GM21786 (cell line): ENCODE measurements at regions not wholly inside any gene's neighbourhood (a gene's known extent, or its start where the extent isn't known, plus 50 kb on each side); places are given as distances from the start of the nearest gene placed in this dataset.

Experiments used
- ATAC-seq: cut with Tn5 transposase; IDR thresholded peaks from one replicate; pipeline ENCODE4 v1.9.1; 2021; ENCODE audit not compliant: unreplicated experiment

GRCh38 chr1:195462152-195462551 is 1146.1 kb downstream of the KCNT2 start:
- no peak for ATAC-seq

DNA sequence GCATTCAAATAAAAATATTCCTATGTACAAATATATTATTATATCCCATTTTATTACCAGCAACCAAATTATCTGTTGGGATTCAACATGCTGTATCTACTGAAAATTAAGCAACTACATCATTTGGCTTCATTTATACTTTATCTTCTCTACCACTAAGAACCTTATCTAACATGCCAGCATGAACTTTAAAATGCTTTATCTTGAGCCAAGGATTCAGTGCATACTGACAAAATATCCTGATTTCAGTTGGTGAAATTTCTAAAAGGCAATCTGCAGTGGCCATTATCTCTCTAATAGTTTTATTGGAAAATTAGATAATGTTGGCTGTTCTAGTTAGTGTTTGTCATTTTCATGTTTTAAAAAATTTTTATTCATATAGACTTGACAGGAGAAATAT is 1149.9 kb downstream of the KCNT2 start:
- no peak for ATAC-seq

- no peak for ATAC-seq
These were observed 1157.4 kb downstream of the KCNT2 start for GRCh38 chr1:195450794-195451193.

GRCh38 chr1:195439661-195440060 is 1168.6 kb downstream of the KCNT2 start:
- no peak for ATAC-seq

- no peak for ATAC-seq
These were observed 1173.6 kb downstream of the KCNT2 start for GRCh38 chr1:195434566-195435203.

DNA sequence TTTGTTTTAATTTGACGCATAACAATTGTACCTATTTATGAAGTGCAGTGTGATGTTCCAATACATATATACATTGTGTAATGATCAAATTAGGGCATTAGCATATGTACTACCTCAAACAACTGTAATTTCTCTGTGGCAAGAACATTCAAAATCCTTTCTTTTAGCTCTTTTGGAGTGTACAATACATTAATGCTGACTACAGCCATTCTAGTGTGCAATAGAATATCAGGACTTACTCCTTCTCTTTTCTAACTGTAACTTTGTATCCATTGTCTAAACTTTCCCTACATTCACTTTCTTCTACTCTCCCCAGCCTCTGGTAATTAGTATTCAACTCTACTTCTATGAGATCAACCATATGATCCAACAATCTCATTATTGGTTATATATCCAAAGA is 1177.4 kb downstream of the KCNT2 start:
- ATAC-seq = no peak

DNA sequence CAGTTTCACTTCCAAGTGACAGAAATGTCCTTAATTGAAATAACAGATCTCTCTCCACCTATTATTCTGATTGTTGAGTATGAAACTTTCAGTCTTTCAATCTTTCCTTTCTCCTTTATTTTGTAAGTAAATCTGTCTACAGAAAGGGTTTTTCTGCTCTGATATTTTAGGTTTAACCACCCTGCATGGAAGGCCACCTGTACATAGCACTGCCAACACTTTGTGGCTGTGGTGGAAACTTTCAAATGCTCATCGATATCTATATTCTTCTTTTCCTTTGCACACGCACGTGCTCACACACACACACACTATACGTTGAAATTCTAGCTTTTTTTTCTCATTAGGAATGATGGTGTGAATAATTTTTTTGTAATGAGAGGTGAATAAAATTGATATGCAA is 1179.3 kb downstream of the KCNT2 start:
- no peak for ATAC-seq

DNA sequence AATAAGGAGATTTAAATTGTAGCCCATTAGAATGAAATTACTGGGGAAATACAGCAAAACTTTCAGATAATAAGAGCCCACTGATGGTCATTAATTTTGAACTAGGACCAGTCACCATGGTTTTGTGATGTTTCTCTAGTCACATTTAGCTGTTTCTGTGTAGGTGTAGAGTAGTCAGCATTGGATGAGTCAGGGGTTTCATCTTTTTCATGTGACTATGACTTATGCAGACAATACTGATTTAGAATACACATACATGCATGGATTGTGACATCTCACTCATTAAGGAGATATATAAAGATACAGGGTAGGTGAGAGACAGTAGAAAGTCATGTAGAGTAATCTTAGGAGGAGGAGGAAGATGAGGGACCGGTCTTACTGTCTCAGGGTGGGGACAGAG is 1192.7 kb downstream of the KCNT2 start:
- ATAC-seq = no peak

DNA sequence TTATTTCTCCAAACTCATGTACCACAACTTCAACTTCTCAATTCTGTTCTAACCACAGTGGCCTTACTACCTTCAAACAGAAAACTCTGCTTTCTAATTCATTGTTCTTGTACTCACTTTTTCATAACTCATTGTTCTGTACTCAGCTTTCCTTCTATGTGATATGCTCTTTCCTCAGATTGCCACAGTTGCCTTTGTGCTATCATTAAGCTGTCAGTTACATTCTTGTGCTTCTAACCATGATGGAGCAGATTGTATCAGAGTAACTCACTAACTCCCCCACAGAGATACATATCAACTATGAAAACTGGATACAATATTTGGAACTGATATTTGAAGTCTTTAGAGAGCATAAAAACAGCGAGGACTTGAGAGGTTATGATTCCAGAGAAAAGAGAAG is 1213.7 kb downstream of the KCNT2 start:
- no peak for ATAC-seq

GRCh38 chr1:195376190-195376589 is 1232.0 kb downstream of the KCNT2 start:
- peak; percentile 43 for ATAC-seq

DNA sequence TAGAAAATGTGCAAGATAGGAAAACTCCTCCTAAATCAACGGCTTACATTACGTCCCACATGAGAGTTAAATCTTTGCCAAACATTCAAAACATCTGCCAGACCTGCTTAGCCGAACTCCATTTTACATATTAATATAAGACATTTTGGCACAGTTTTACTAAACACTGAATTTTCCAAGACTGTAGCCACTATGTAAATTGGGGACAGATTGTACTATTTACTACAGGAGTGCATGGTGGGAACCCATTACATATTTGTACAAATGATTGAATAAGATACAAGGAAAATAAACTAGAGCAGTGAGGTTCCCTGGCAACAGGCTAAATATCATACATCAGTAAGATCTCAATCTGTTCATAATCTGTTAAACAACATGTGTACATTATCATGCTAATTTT is 1234.4 kb downstream of the KCNT2 start:
- no peak for ATAC-seq

GRCh38 chr1:195345149-195345548 is 1263.1 kb downstream of the KCNT2 start:
- no peak for ATAC-seq

DNA sequence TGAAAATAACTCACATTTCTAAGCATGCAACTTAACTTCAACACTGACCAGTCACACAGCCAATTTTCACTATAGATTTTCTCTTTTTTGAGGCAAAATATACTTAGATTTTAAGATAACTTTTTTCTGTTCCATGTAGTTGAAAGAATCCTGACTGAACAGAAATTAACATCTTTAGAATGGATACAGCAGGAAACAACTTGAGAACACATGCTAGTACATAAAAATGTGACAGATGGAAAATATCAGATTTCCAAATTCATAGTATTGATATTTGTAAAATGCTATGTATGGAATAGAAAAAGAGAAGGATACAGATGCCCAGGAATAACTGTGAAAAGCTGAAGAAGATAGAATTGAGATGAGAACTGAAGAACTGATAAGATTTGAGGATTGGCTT is 1270.6 kb downstream of the KCNT2 start:
- ATAC-seq = no peak

GRCh38 chr1:195336812-195337211 is 1271.4 kb downstream of the KCNT2 start:
- ATAC-seq = no peak

GRCh38 chr1:195335541-195335940 is 1272.7 kb downstream of the KCNT2 start:
- no peak for ATAC-seq

DNA sequence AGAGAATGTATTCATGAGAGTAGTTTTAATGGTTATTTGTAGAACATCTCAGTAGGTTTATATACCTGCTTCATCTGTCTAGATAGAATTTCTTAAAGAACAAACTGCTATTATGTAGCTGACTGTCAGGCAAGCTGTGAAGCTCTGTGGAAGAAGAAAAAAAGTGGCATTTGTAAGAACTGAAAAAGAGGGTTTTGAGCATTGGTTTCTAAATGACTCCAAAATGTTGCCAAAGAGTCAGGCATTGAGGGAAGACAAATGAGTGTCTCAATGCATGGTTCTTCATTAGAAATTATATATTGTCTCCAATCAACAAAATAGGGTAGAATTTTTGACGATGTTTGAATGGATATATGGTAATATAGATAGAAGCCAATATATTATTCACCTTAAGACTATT is 1276.1 kb downstream of the KCNT2 start:
- no peak for ATAC-seq

GRCh38 chr1:195328681-195329080 is 1279.6 kb downstream of the KCNT2 start:
- ATAC-seq = no peak

DNA sequence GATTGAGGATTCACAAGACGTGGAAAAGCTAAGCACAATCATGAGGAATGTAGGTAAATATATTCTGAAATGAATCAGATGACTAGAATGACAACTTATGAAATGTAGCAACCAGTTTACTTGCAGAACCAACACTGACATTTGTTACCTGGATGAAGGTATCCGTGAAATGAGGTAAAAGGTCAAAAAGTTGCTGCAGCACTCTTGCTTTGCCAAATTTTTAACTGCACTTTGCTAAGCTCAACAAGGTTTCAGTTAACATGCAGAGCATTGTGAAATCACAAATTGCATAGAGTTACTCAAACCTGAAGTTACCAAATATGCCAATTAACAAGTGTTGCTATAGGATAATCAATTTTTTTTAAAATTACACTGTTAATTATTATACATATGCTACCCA is 1280.1 kb downstream of the KCNT2 start:
- no peak for ATAC-seq

DNA sequence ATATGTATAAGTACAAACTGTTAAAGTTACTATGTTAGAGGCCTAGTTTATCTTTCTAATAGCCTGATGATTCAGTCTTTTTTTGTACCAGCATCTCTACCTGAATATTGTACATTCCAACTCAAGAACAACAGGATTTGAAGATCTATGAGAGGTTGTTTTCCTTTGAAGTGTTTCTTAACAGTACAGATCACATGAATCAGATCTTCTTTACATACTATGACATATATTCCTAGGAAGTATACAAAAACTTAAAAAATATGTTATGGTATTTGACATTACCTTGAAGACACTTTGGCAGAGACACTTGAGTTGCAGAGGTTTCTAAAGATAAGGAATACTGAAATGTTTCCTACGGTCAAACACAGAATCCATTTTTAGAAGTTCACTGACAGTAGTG is 1280.9 kb downstream of the KCNT2 start:
- no peak for ATAC-seq

DNA sequence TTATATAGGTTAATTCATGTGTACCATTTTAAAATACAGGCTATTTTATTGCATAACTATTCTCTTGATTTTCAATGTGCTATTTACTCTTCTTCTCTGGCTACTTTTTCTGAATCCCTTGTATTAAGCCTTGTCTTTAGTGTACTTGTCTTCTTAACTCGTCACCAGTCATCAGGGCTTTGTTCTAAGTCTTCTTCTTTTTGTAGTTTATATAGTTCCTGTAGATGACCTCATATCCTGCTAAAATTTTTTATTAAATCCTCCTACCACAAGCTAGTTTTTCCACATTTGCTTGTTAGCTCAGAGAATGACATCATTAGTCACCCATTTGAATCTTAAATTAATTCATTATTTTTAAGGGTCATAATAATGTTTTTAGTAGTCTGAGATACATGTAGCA is 1281.9 kb downstream of the KCNT2 start:
- no peak for ATAC-seq

- no peak for ATAC-seq
These were observed 1283.1 kb downstream of the KCNT2 start for GRCh38 chr1:195325181-195325580.

DNA sequence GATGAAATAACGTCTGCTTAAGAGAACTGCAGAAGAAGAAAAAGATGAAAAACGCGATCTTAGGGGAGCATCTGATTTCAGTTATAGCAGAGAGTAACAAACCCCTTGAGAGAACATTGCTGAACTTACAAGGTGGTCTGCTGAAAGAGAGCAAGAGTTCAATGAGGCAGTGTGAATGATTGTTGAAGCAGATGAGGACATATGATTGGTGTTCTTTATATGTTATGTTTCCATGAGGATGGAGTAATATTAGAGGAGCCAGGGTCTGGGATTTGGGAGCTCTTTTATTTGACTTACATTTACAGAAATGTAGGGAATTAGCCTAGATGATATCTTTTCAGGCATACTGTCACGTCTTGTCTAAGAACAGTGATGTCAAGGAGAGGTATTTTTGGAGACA is 1302.0 kb downstream of the KCNT2 start:
- no peak for ATAC-seq

- no peak for ATAC-seq
These were observed 1313.3 kb downstream of the KCNT2 start for GRCh38 chr1:195294911-195295310.

- peak; percentile 58 for ATAC-seq
These were observed 1329.6 kb downstream of the KCNT2 start for GRCh38 chr1:195278644-195279043.
